Astrocyte (in vitro differentiated cells and primary cell): ENCODE measurements at regions not wholly inside any gene's neighbourhood (a gene's known extent, or its start where the extent isn't known, plus 50 kb on each side); places are given as distances from the start of the nearest gene placed in this dataset.

ENCODE experiments used
- CTCF ChIP-seq: IDR thresholded peaks from 2 replicates; pipeline ENCODE4 v1.5.1; 2011; ENCODE audit warnings: low read depth, mild to moderate bottlenecking, inconsistent platforms, low read length, moderate library complexity; ENCODE audit not compliant: insufficient read depth
- EZH2 ChIP-seq: IDR thresholded peaks from 2 replicates; pipeline ENCODE4 v1.6.1; 2012; ENCODE audit warnings: mild to moderate bottlenecking, low read length, inconsistent platforms; ENCODE audit not compliant: insufficient read depth

GRCh38 chr4:100838286-100838685 lies 320.5 kb upstream of the EMCN start:
- TF ChIP-seq CTCF (no peak), EZH2 (no peak)
